ENCODE measurements at regions not wholly inside any gene's neighbourhood (a gene's known extent, or its start where the extent isn't known, plus 50 kb on each side); places are given as distances from the start of the nearest gene placed in this dataset.

DNA sequence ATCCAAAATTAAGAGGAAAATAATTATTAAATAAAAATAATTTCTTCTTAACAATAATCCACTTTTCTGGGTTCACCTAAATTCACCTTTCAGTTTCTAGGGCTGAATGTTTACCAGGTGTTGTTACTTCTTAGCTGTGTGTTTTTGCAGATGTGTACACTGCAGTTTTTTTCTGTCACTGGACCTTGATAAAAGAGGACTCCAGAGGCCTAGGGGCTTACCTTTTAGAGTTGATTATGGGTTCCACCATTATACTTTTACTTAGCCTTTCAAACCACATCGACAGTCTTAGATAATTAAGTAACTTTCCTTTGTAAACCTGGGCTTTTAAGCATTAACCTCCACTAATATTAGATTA lies 766.5 kb downstream of the BCKDHB start:
- TF ChIP-seq TAF1 (IDR thresholded peaks at IDR 0.05; ENCODE audit: borderline replicate concordance, low read depth, low read length) (no peak), POLR2A (IDR thresholded peaks at IDR 0.05; ENCODE audit: low read depth, low read length) (no peak)
